ENCODE measurements at regions not wholly inside any gene's neighbourhood (a gene's known extent, or its start where the extent isn't known, plus 50 kb on each side); places are given as distances from the start of the nearest gene placed in this dataset.
"Not testable (repeated sequence)": the region's sequence is repeated elsewhere in the genome, so short reads cannot be mapped to it uniquely, and the experiment has no call there.

- intact Hi-C loops (cut with DNase I): no loop called here
- no peak for DNase-seq (ENCODE audit: low spot score)
Observed at GRCh38 chr11:71383461-71383860, 64.7 kb downstream of the DHCR7 start.

- intact Hi-C loops (cut with DNase I): no loop called here
Observed at GRCh38 chr11:71381781-71382505, 66.2 kb downstream of the DHCR7 start.

GRCh38 chr11:71379701-71380100 lies 68.5 kb downstream of the DHCR7 start:
- intact Hi-C loops (cut with DNase I): no loop called here
- DNase-seq (ENCODE audit: low spot score): no peak

More at GRCh38 chr11:71381781-71382505, 66.2 kb downstream of the DHCR7 start:
- DNase-seq (ENCODE audit: low spot score): no peak

- intact Hi-C loops (cut with DNase I): no loop called here
- no peak for DNase-seq (ENCODE audit: low spot score)
Observed at GRCh38 chr11:71373791-71374454, 74.3 kb downstream of the DHCR7 start.

- no peak for DNase-seq (ENCODE audit: low spot score)
- intact Hi-C loops (cut with DNase I): no loop called here
Observed at GRCh38 chr11:71372693-71373657, 75.2 kb downstream of the DHCR7 start.

GRCh38 chr11:71371674-71372069 lies 76.5 kb downstream of the DHCR7 start:
- intact Hi-C loops (cut with DNase I): no loop called here
- no peak for DNase-seq (ENCODE audit: low spot score)

GRCh38 chr11:71370895-71371673 lies 77.1 kb downstream of the DHCR7 start:
- intact Hi-C loops (cut with DNase I): no loop called here
- DNase-seq (ENCODE audit: low spot score): no peak

GRCh38 chr11:71370020-71370747 lies 78.0 kb downstream of the DHCR7 start:
- no peak for DNase-seq (ENCODE audit: low spot score)
- intact Hi-C loops (cut with DNase I): no loop called here

- DNase-seq (ENCODE audit: low spot score): no peak
- intact Hi-C loops (cut with DNase I): no loop called here
Observed at GRCh38 chr11:71369411-71369810, 78.8 kb downstream of the DHCR7 start.

- intact Hi-C loops (cut with DNase I): no loop called here
- no peak for DNase-seq (ENCODE audit: low spot score)
Observed at GRCh38 chr11:71368966-71369365, 79.2 kb downstream of the DHCR7 start.

GRCh38 chr11:71367756-71368155 lies 80.4 kb downstream of the DHCR7 start:
- no peak for DNase-seq (ENCODE audit: low spot score)
- intact Hi-C loops (cut with DNase I): no loop called here

- DNase-seq (ENCODE audit: low spot score); intact Hi-C loops (cut with DNase I): not testable (repeated sequence)
Observed at GRCh38 chr11:71367276-71367675, 80.9 kb downstream of the DHCR7 start.

GRCh38 chr11:71366076-71366475 lies 82.1 kb downstream of the DHCR7 start:
- intact Hi-C loops (cut with DNase I): no loop called here
- no peak for DNase-seq (ENCODE audit: low spot score)

- intact Hi-C loops (cut with DNase I): no loop called here
- no peak for DNase-seq (ENCODE audit: low spot score)
Observed at GRCh38 chr11:71365626-71366025, 82.6 kb downstream of the DHCR7 start.

- intact Hi-C loops (cut with DNase I): no loop called here
- DNase-seq (ENCODE audit: low spot score): no peak
Observed at GRCh38 chr11:71364806-71365205, 83.4 kb downstream of the DHCR7 start.

GRCh38 chr11:71364176-71364671 lies 84.0 kb downstream of the DHCR7 start:
- DNase-seq (ENCODE audit: low spot score): no peak
- intact Hi-C loops (cut with DNase I): no loop called here

GRCh38 chr11:71363721-71364120 lies 84.5 kb downstream of the DHCR7 start:
- intact Hi-C loops (cut with DNase I): no loop called here
- DNase-seq (ENCODE audit: low spot score): no peak

- intact Hi-C loops (cut with DNase I): no loop called here
- no peak for DNase-seq (ENCODE audit: low spot score)
Observed at GRCh38 chr11:71358963-71359567, 89.1 kb downstream of the DHCR7 start.

Measured in cardiac septum (tissue), 1 donor.